Ovary (tissue), 3 donors: ENCODE measurements at regions not wholly inside any gene's neighbourhood (a gene's known extent, or its start where the extent isn't known, plus 50 kb on each side); places are given as distances from the start of the nearest gene placed in this dataset.

ENCODE experiments used
- CTCF ChIP-seq, 3 donors: fragments of 450-650 bp in 2 of 3; fragments of 200-600 bp in 1 of 3; IDR thresholded peaks; one replicate each; pipeline versions ENCODE4 v1.5.1 to v1.8.0; 2016 to 2022; ENCODE audit warnings: antibody characterized with exemption in 3 of 3, mild to moderate bottlenecking in 1 of 3
- POLR2A ChIP-seq: fragments of 450-650 bp; IDR thresholded peaks from one replicate; pipeline ENCODE4 v1.6.1; 2017; ENCODE audit warnings: antibody characterized with exemption, mild to moderate bottlenecking, moderate library complexity
- donor health status: DM: no; HTN: no; CAD: no.

GRCh38 chr7:131052285-131052904 lies 275.3 kb upstream of the MKLN1 start:
- no peak for TF ChIP-seq CTCF (IDR thresholded peaks at IDR 0.05)
- TF ChIP-seq POLR2A = no peak
